Stromal cell of bone marrow (primary cell): ENCODE measurements at regions not wholly inside any gene's neighbourhood (a gene's known extent, or its start where the extent isn't known, plus 50 kb on each side); places are given as distances from the start of the nearest gene placed in this dataset.
"Not testable (repeated sequence)": the region's sequence is repeated elsewhere in the genome, so short reads cannot be mapped to it uniquely, and the experiment has no call there.

Experiments
- DNase-seq: peaks from one replicate; pipeline ENCODE4 v3.0.0-alpha.2; 2012; ENCODE audit warnings: low read depth

DNA sequence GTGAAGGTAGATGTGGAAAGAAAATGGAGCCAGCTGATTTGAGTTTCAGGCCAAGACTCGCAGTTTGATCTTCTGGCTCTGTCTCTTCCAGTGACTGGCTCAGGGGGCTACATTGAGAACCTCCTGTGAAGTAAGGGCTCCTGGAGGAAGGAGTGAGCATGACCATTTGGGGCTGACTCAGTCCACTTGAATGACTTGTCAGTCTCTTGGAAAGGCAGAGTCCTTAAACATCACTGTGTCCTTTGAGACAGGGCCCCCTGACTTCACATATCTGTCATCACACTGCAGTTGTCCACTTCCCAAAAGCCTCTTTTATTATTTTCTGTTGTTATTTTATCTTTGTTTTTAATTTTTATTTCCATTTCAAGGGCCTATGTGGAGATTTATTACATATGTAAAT, 204.6 kb upstream of the APCDD1 start:
- no peak for DNase-seq

GRCh38 chr18:10252494-10252893, 201.9 kb upstream of the APCDD1 start:
- DNase-seq: no peak

- DNase-seq: no peak
These were observed 201.3 kb upstream of the APCDD1 start for GRCh38 chr18:10252952-10253705.

- not testable (repeated sequence) for DNase-seq
These were observed 198.2 kb upstream of the APCDD1 start for GRCh38 chr18:10256276-10256675.

DNA sequence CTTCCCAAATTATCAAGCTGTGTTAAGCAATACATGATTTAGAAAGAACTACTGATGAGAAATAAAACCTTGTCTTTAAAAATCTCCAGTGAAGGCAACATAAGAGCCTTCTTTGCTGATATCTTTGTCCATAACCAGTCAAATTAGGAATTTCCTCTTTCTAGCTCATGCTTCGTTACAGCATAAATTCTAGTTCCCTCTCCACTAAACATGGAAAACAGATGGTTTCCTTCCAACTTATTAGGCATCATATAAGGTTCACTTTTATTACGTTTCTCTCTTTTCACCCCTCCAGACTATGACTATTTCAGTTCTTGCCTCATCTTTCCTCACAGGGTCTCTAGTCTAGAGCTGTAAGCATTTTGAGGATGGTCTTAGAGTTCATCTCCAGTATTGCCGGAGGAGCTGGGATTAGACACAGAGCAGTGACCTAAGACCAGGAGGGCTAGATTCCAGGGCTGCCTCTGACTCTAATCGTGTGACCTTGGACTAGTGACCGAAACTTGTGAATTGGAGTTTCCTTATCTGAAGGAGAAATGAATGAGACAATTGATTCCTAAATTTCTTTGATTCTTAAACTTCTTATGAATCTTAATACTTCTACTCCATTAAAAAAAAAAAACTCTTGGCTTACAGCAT, 195.5 kb upstream of the APCDD1 start:
- no peak for DNase-seq

DNA sequence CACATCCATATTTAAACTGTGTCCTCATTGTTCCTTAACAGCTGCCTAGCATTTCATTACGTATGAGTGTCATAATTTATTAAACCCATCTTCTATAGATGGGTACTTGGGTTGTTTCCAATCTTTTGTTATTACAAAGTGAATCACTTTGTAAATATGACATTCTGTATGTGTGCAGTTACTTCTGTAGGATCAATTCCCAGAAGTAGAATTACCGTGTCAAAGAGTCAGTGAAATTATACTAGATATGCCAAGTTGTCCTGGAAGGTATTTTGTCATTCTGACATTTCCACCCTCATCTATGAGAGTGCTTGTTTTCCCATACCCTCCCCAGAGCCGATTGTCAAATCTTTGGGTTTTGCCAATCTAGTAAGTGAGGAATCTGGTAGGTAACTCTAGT, 194.5 kb upstream of the APCDD1 start:
- no peak for DNase-seq

- no peak for DNase-seq
These were observed 192.8 kb upstream of the APCDD1 start for GRCh38 chr18:10261344-10262276.

DNA sequence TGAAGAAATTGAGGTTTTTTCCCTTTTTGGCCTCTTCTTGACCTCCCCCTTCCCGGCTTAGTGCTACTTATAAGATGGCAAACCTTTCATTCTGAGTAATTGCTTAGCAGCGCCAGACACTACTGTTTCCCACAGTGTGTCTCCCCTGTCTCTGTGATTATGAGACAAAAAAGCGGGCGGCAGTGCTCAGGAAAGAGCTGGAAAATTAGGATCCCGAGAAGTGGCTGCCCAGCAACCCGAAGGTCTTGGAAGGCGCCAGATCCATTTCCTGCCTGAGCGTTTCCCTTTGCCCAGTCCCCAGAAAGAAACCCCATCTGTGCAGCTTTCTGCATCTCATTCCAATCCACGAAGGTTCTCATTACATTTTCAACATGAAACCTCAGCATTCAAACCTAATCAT, 191.9 kb upstream of the APCDD1 start:
- no peak for DNase-seq

- DNase-seq: no peak
These were observed 190.2 kb upstream of the APCDD1 start for GRCh38 chr18:10264260-10264659.

GRCh38 chr18:10265560-10266333, 188.7 kb upstream of the APCDD1 start:
- no peak for DNase-seq

GRCh38 chr18:10266334-10266590, 188.2 kb upstream of the APCDD1 start:
- no peak for DNase-seq

DNA sequence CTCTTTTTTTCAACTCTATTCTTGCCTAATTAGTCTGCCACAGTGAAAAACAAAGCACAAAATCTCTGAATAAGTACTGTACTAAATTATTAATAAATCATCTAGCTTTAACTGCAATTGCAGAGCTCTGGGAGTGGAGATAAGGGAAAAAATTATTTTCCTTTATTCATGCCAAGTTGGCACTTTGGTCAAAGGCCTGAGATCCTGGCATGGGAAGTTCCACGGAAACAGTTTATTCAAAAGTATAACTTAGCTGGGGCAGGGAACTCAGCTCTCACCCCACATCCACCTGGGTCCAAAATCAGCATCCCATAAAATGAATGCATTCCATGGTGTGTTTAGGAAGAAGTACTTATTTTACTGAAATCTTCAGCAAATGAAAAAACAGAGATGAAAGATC, 185.2 kb upstream of the APCDD1 start:
- no peak for DNase-seq

DNA sequence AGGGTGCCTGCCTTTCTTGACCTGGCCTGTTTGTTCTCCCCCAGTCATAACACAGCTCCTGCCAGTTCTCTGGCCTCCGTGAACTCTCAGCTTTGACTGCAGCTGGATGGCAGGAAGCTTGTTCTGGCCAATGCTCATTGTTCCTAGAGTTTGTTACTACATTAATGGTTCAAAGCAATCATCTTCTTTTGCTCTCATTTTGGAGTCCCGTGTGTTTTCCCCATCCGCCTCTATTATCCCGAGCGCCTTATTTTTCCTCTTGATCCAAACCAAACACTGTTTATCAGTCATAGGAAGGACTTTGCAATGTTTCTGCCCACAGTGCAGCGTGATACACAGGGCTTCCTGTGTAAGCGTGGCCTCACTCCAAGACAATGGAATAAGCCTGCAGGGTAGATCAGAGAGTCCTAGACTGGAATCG, 184.3 kb upstream of the APCDD1 start:
- DNase-seq: peak; percentile 21

- DNase-seq: peak; percentile 31
These were observed 183.0 kb upstream of the APCDD1 start for GRCh38 chr18:10271481-10271880.

DNA sequence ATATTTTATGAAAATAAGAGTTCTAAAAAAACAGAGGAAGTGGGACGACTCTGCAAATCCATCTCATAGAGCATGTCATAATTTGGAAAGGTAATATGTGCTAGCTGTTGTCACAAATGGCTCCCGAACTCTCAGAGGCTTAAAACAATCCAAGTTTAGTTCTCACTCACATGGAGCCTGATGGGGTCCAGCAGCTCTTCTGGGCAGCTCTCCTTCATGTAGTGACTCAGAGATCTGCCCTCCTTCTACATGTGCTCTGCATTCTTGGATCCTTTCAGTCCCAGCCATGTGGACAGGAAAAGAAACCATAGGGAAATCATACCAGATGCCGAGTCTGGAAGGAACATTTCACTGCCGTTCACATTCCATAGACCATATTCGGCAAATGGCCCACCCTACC, 180.1 kb upstream of the APCDD1 start:
- DNase-seq: no peak

DNA sequence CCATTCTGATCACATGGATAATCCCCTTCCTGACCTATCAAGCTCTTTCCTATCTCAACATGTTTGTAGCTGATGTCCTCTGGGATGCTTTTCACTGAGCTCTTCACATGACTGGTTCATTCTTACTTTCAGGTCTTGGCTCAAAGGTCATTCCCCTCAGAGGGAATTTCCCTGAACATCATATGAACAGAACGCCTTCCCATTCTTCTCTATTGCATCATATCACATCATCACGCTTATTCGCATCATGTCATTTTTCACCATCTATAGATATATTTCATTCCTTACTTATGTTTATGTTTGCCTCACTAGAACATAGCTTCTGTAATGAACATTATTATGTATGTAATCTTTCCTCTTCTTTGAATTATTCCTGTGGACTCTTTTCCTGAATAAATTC, 178.9 kb upstream of the APCDD1 start:
- no peak for DNase-seq

DNA sequence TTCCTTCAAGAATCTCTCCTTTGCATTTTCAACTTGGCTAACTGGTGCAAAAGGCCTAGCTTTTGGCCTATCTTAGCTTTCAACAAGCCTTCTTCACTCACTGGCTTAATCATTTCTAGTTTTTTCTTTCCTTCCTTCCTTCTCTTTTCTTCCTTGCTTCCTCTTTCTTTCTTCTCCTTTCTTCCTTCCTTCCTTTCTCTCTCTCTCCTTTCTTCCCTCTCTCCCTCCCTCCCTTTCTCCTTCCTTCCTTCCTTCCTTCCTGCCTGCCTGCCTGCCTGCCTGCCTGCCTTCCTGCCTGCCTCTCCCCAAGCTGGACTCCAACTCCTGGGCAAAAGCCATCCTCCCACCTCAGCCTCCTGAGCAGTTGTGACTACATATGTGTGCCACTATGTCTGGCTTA, 176.2 kb upstream of the APCDD1 start:
- DNase-seq: no peak

DNA sequence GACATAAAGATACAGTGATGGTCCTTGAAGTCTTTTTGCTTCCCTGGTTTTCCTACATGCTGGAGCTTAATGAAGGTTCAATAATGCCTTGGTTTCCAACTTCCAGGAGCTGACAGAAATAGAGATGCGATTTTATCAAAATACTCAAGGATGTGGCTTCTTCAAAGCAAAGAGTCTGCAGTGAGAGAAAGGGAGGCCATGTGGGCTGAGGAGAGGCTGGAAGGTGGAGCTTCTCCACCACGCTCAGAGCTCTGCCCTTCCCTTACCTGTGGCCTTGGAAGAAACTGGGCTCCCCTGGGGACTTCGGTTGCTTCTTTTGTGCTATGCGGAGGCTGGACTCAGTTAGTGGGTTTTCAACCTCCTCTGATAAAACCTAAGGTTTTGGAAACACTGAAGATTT, 175.0 kb upstream of the APCDD1 start:
- DNase-seq: no peak

DNA sequence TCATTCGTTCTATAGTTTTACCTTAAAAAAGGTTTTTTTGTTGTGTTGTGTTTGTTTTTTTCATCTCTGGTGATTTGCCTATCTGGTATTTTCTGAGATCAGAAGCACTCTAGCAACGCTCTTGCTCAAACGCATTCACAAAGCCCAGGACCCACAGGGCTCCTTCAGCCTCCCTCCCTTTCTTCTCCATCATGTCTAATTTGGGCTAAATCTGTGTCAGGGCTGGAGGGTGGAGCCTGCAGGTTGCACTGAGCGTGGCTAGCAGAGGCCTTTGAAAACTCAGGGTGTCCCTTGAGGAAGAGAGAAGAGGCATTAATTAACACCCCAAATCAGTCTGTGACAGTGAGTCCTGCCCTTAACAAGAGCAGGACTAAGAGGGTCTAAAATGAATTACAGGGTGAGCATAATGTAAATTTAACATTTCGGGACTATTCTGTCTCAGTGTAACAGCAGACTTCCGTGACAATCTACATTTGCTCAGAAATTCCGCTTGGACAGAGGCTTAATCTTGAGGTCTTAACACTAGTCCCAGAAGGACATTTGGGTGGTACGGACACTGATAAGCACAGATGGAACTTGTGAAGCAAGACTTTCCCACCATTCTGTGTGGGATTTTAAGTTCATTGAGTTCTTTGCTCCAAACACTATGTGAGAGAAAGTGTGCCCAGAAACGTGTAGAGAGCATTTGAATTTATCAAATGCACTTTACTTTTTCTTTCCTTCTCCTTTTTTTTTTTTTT, 174.4 kb upstream of the APCDD1 start:
- no peak for DNase-seq

GRCh38 chr18:10284540-10285282, 169.7 kb upstream of the APCDD1 start:
- DNase-seq: no peak

- no peak for DNase-seq
These were observed 169.2 kb upstream of the APCDD1 start for GRCh38 chr18:10285283-10285640.
